Uterus (tissue), 3 donors: ENCODE measurements at regions not wholly inside any gene's neighbourhood (a gene's known extent, or its start where the extent isn't known, plus 50 kb on each side); places are given as distances from the start of the nearest gene placed in this dataset.

Experiments used
- DNase-seq, 2 donors: peaks; one replicate each; pipeline ENCODE4 v3.0.0-alpha.2; 2019 to 2020
- H3K27ac ChIP-seq, 2 donors: fragments of 200-600 bp; sonication (generic); 1 replicate in 1 of 2; 2 replicates in 1 of 2; pipeline ENCODE4 v1.5.1; 2016 to 2018
- H3K27me3 ChIP-seq, 2 donors: fragments of 200-600 bp; sonication (generic); one replicate each; pipeline ENCODE4 v1.5.1; 2018 to 2019; ENCODE audit warnings: control low read depth in 1 of 2
- H3K36me3 ChIP-seq, 2 donors: fragments of 200-600 bp; sonication (generic); one replicate each; pipeline ENCODE4 v1.5.1; 2019; ENCODE audit warnings: control low read depth in 1 of 2
- H3K4me1 ChIP-seq, 2 donors: fragments of 200-600 bp; sonication (generic); one replicate each; pipeline ENCODE4 v1.5.1; 2018 to 2019; ENCODE audit warnings: control low read depth in 1 of 2
- H3K4me3 ChIP-seq, 2 donors: fragments of 200-600 bp; sonication (generic); 1 replicate in 1 of 2; 2 replicates in 1 of 2; pipeline ENCODE4 v1.5.1; 2018 to 2019; ENCODE audit warnings: mild to moderate bottlenecking in 1 of 2
- H3K9me3 ChIP-seq, 2 donors: fragments of 200-600 bp; sonication (generic); one replicate each; pipeline ENCODE4 v1.5.1; 2019; ENCODE audit warnings: control low read depth in 1 of 2
- CTCF ChIP-seq, 4 experiments: fragments of 200-600 bp in 2 of 4; fragments of 450-650 bp in 2 of 4; sonication (generic) in 2 of 4; IDR thresholded peaks; one replicate each; pipeline ENCODE4 v1.5.1; 2016 to 2019; ENCODE audit warnings: antibody characterized with exemption in 4 of 4, mild to moderate bottlenecking in 2 of 4, moderate library complexity in 1 of 4
- POLR2A ChIP-seq, 2 donors: fragments of 450-650 bp; IDR thresholded peaks; one replicate each; pipeline ENCODE4 v1.6.1; 2016; ENCODE audit warnings: antibody characterized with exemption in 2 of 2, mild to moderate bottlenecking in 1 of 2, moderate library complexity in 1 of 2
- intact Hi-C: fragments of 100-400 bp; cut with DNase I; formaldehyde crosslinking; loops from one replicate; pipeline ENCODE4 v1.15.1; 2023; ENCODE audit warnings: low total_unique reads
- donor health status: DM: yes; HTN: yes; CAD: no.

GRCh38 chr9:80097476-80097875 lies 525.7 kb downstream of the TLE4 start:
- no peaks in the 10 kb centered on the region for H3K4me1 ChIP-seq
- no peak overlapping the region for H3K27ac ChIP-seq
- intact Hi-C loops, result no loop called here
- H3K27me3 ChIP-seq, result no peaks in the 10 kb centered on the region
- H3K4me3 ChIP-seq, result no peak overlapping the region
- H3K36me3 ChIP-seq, result no peaks in the 10 kb centered on the region
- H3K9me3 ChIP-seq, result no peaks in the 10 kb centered on the region
- no peak for TF ChIP-seq POLR2A (IDR thresholded peaks at IDR 0.05)
- no peak for TF ChIP-seq CTCF (IDR thresholded peaks at IDR 0.05)
- DNase-seq, result no peak

GRCh38 chr9:80094176-80094771 lies 522.5 kb downstream of the TLE4 start:
- DNase-seq, result no peak

GRCh38 chr9:80093695-80094094 lies 521.9 kb downstream of the TLE4 start:
- Histone ChIP-seq H3K27ac (no peak overlapping the region), H3K36me3 (no peaks in the 10 kb centered on the region), H3K4me1 (no peaks in the 10 kb centered on the region), H3K4me3 (no peak overlapping the region), H3K9me3 (no peaks in the 10 kb centered on the region), H3K27me3 (no peaks in the 10 kb centered on the region)
- intact Hi-C loops, result no loop called here
- DNase-seq, result no peak
- no peak for TF ChIP-seq POLR2A (IDR thresholded peaks at IDR 0.05)
- TF ChIP-seq CTCF (IDR thresholded peaks at IDR 0.05), result no peak

More at GRCh38 chr9:80094176-80094771, 522.5 kb downstream of the TLE4 start:
- Histone ChIP-seq H3K27ac (no peak overlapping the region), H3K36me3 (no peaks in the 10 kb centered on the region), H3K4me1 (no peaks in the 10 kb centered on the region), H3K27me3 (no peaks in the 10 kb centered on the region), H3K9me3 (no peaks in the 10 kb centered on the region), H3K4me3 (no peak overlapping the region)
- TF ChIP-seq POLR2A (IDR thresholded peaks at IDR 0.05), result no peak
- no peak for TF ChIP-seq CTCF (IDR thresholded peaks at IDR 0.05)
- intact Hi-C loops, result no loop called here

GRCh38 chr9:80091526-80091925 lies 519.8 kb downstream of the TLE4 start:
- H3K27ac ChIP-seq, result no peak overlapping the region
- no peaks in the 10 kb centered on the region for H3K9me3 ChIP-seq
- no peak for TF ChIP-seq CTCF (IDR thresholded peaks at IDR 0.05)
- no peak for TF ChIP-seq POLR2A (IDR thresholded peaks at IDR 0.05)
- H3K4me1 ChIP-seq, result no peaks in the 10 kb centered on the region
- H3K36me3 ChIP-seq, result no peaks in the 10 kb centered on the region
- no peak overlapping the region for H3K4me3 ChIP-seq
- no peak for DNase-seq
- H3K27me3 ChIP-seq, result no peaks in the 10 kb centered on the region
- intact Hi-C loops, result no loop called here

GRCh38 chr9:80090317-80090716 lies 518.6 kb downstream of the TLE4 start:
- no peak overlapping the region for H3K27ac ChIP-seq
- intact Hi-C loops, result no loop called here
- H3K27me3 ChIP-seq, result no peaks in the 10 kb centered on the region
- H3K36me3 ChIP-seq, result no peaks in the 10 kb centered on the region
- TF ChIP-seq CTCF (IDR thresholded peaks at IDR 0.05), result no peak
- no peak for TF ChIP-seq POLR2A (IDR thresholded peaks at IDR 0.05)
- H3K9me3 ChIP-seq, result no peaks in the 10 kb centered on the region
- no peak overlapping the region for H3K4me3 ChIP-seq
- no peak for DNase-seq
- no peaks in the 10 kb centered on the region for H3K4me1 ChIP-seq
